ENCODE measurements at regions not wholly inside any gene's neighbourhood (a gene's known extent, or its start where the extent isn't known, plus 50 kb on each side); places are given as distances from the start of the nearest gene placed in this dataset.
"Not testable (repeated sequence)": the region's sequence is repeated elsewhere in the genome, so short reads cannot be mapped to it uniquely, and the experiment has no call there.

GRCh38 chr6:26720663-26721218 is 61.2 kb upstream of the ZNF322 start:
- H2BK15ac ChIP-seq (ENCODE audit: low read depth, low read length); H4K20me1 ChIP-seq (ENCODE audit: control insufficient read depth, insufficient read depth, insufficient read length); H2AFZ ChIP-seq (ENCODE audit: low read length); H3K4me1 Mint-ChIP-seq; H3K14ac ChIP-seq (ENCODE audit: insufficient read depth, low read length); H3K9me3 Mint-ChIP-seq; H3K27me3 ChIP-seq (ENCODE audit: insufficient read depth, low read length); H2BK12ac ChIP-seq (ENCODE audit: insufficient read length, low read depth, low read length); H3K27ac ChIP-seq (ENCODE audit: insufficient read length, low read depth, low read length); H4K91ac ChIP-seq (ENCODE audit: insufficient read length, low read depth, low read length); H3K23ac ChIP-seq (ENCODE audit: insufficient read length, low read depth, low read length); H2BK20ac ChIP-seq (ENCODE audit: low read depth, low read length, poor library complexity, severe bottlenecking); H3K56ac ChIP-seq (ENCODE audit: insufficient read length, low read depth, low read length); H2BK120ac ChIP-seq (ENCODE audit: low read depth, low read length, poor library complexity, severe bottlenecking); H4K8ac ChIP-seq (replicated peaks; ENCODE audit: insufficient read length, low read depth, low read length); H3K23me2 ChIP-seq (ENCODE audit: insufficient read length, low read depth, low read length, poor library complexity, severe bottlenecking); H3K18ac ChIP-seq (ENCODE audit: insufficient read length, low read depth, low read length); H3K4me1 ChIP-seq (ENCODE audit: insufficient read depth, low read length); H3K27ac Mint-ChIP-seq; H3T11ph ChIP-seq (ENCODE audit: low read length); DNase-seq; H4K5ac ChIP-seq (ENCODE audit: insufficient read length, low read depth, low read length); H3K79me2 ChIP-seq (ENCODE audit: insufficient read depth, low read length); H2BK5ac ChIP-seq (ENCODE audit: insufficient read length, low read length); H3K79me1 ChIP-seq (ENCODE audit: insufficient read depth, low read depth, low read length, poor library complexity, severe bottlenecking); H2AK5ac ChIP-seq (ENCODE audit: insufficient read length, low read length); H3K36me3 Mint-ChIP-seq (ENCODE audit: insufficient read depth in 1 of 3, low read depth in 3 of 3); H3K4me2 ChIP-seq (ENCODE audit: insufficient read depth, insufficient read length, low read length); H3K4ac ChIP-seq (ENCODE audit: low read depth, low read length); H3K27me3 Mint-ChIP-seq (ENCODE audit: low read depth); H3K4me3 Mint-ChIP-seq; H3K9me3 ChIP-seq (ENCODE audit: control insufficient read depth, low read depth, low read length); H3K9ac ChIP-seq (ENCODE audit: extremely low read depth, insufficient read length, low read length): not testable (repeated sequence)
- no CpG with 5 or more reads among the region's 25 CpGs for WGBS (ENCODE audit: extremely low coverage, insufficient read length, low lambda C conversion rate)

GRCh38 chr6:26730019-26730766 is 70.6 kb upstream of the ZNF322 start:
- not testable (repeated sequence) for H3K4me1 Mint-ChIP-seq; H3K79me1 ChIP-seq (ENCODE audit: insufficient read depth, low read depth, low read length, poor library complexity, severe bottlenecking); H3K27me3 Mint-ChIP-seq (ENCODE audit: low read depth); H4K8ac ChIP-seq (replicated peaks; ENCODE audit: insufficient read length, low read depth, low read length); H3K27ac Mint-ChIP-seq; H2BK15ac ChIP-seq (ENCODE audit: low read depth, low read length); H4K91ac ChIP-seq (ENCODE audit: insufficient read length, low read depth, low read length); DNase-seq; H3K14ac ChIP-seq (ENCODE audit: insufficient read depth, low read length); H3K27ac ChIP-seq (ENCODE audit: insufficient read length, low read depth, low read length); H3K9me3 Mint-ChIP-seq; H3K9ac ChIP-seq (ENCODE audit: extremely low read depth, insufficient read length, low read length); H2BK20ac ChIP-seq (ENCODE audit: low read depth, low read length, poor library complexity, severe bottlenecking); H2BK5ac ChIP-seq (ENCODE audit: insufficient read length, low read length); H3K9me3 ChIP-seq (ENCODE audit: control insufficient read depth, low read depth, low read length); H3K4me2 ChIP-seq (ENCODE audit: insufficient read depth, insufficient read length, low read length); H4K5ac ChIP-seq (ENCODE audit: insufficient read length, low read depth, low read length); H3T11ph ChIP-seq (ENCODE audit: low read length); H3K4me3 Mint-ChIP-seq; H2AK5ac ChIP-seq (ENCODE audit: insufficient read length, low read length); H3K36me3 Mint-ChIP-seq (ENCODE audit: insufficient read depth in 1 of 3, low read depth in 3 of 3); H2AFZ ChIP-seq (ENCODE audit: low read length); H3K23me2 ChIP-seq (ENCODE audit: insufficient read length, low read depth, low read length, poor library complexity, severe bottlenecking); H3K27me3 ChIP-seq (ENCODE audit: insufficient read depth, low read length); H3K4ac ChIP-seq (ENCODE audit: low read depth, low read length); H3K56ac ChIP-seq (ENCODE audit: insufficient read length, low read depth, low read length); H3K23ac ChIP-seq (ENCODE audit: insufficient read length, low read depth, low read length); H4K20me1 ChIP-seq (ENCODE audit: control insufficient read depth, insufficient read depth, insufficient read length); H2BK120ac ChIP-seq (ENCODE audit: low read depth, low read length, poor library complexity, severe bottlenecking); H2BK12ac ChIP-seq (ENCODE audit: insufficient read length, low read depth, low read length); H3K18ac ChIP-seq (ENCODE audit: insufficient read length, low read depth, low read length); H3K79me2 ChIP-seq (ENCODE audit: insufficient read depth, low read length); H3K4me1 ChIP-seq (ENCODE audit: insufficient read depth, low read length)
- no CpG with 5 or more reads among the region's 31 CpGs for WGBS (ENCODE audit: extremely low coverage, insufficient read length, low lambda C conversion rate)
